SK-N-MC (cell line): ENCODE measurements at regions not wholly inside any gene's neighbourhood (a gene's known extent, or its start where the extent isn't known, plus 50 kb on each side); places are given as distances from the start of the nearest gene placed in this dataset.

Experiments
- EZH2 ChIP-seq: fragments of 200-600 bp; sonication (generic); IDR thresholded peaks from one replicate; pipeline ENCODE4 v1.6.1; 2017; ENCODE audit warnings: antibody characterized with exemption
- POLR2AphosphoS5 ChIP-seq: IDR thresholded peaks from 2 replicates; pipeline ENCODE4 v1.6.1; 2012; ENCODE audit warnings: mild to moderate bottlenecking, low read depth, low read length, borderline replicate concordance

DNA sequence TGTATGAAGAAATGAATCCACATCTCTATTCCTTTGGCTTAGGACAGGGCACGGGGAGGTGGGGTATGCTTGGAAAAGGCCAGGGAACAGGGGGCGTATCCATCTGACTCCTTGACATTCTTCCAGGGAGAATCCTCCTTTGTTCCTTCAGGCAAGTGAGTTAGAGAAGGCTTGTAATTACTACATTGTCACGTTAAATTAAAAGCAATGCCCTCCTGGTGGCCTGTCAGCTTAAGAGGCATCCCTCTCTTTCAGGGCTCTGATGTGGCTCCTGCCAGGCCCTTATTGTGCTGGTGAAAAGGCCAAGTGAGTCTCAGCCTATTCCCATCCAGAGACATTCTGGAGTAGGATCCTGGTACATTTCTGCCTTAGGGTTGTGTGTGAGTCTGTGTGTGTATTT is 128.3 kb downstream of the FOXA2 start:
- no peak for TF ChIP-seq POLR2AphosphoS5
- TF ChIP-seq EZH2, result no peak
